ENCODE measurements at regions not wholly inside any gene's neighbourhood (a gene's known extent, or its start where the extent isn't known, plus 50 kb on each side); places are given as distances from the start of the nearest gene placed in this dataset.

GRCh38 chr4:180380733-180381132, 1862.5 kb upstream of the TENM3 start:
- H3K27ac Mint-ChIP-seq (ENCODE audit: unreplicated experiment), result no peak overlapping the region
- H3K9me3 Mint-ChIP-seq (ENCODE audit: unreplicated experiment), result no peaks in the 10 kb centered on the region
- DNase-seq (ENCODE audit: extremely low spot score, unreplicated experiment), result no peak
- no peak for TF ChIP-seq CTCF (IDR thresholded peaks at IDR 0.05)
- peaks cover 8% of the 10 kb centered on the region for H3K4me1 Mint-ChIP-seq (ENCODE audit: unreplicated experiment)
- H3K36me3 Mint-ChIP-seq (ENCODE audit: unreplicated experiment), result no peaks in the 10 kb centered on the region
- no peak overlapping the region for H3K4me3 Mint-ChIP-seq (ENCODE audit: unreplicated experiment)
- no peaks in the 10 kb centered on the region for H3K27me3 Mint-ChIP-seq (ENCODE audit: unreplicated experiment)

- DNase-seq (ENCODE audit: extremely low spot score, unreplicated experiment), result no peak
- Mint-ChIP-seq H3K36me3 (ENCODE audit: unreplicated experiment) (no peaks in the 10 kb centered on the region), H3K4me3 (ENCODE audit: unreplicated experiment) (no peak overlapping the region), H3K27me3 (ENCODE audit: unreplicated experiment) (no peaks in the 10 kb centered on the region), H3K9me3 (ENCODE audit: unreplicated experiment) (no peaks in the 10 kb centered on the region), H3K4me1 (ENCODE audit: unreplicated experiment) (no peaks in the 10 kb centered on the region), H3K27ac (ENCODE audit: unreplicated experiment) (no peak overlapping the region)
- no peak for TF ChIP-seq CTCF (IDR thresholded peaks at IDR 0.05)
Measured at GRCh38 chr4:180391613-180392012, 1851.6 kb upstream of the TENM3 start.

GRCh38 chr4:180394312-180394711, 1848.9 kb upstream of the TENM3 start:
- no peak for TF ChIP-seq CTCF (IDR thresholded peaks at IDR 0.05)
- Mint-ChIP-seq H3K27me3 (ENCODE audit: unreplicated experiment) (peaks cover under 1% of the 10 kb centered on the region), H3K9me3 (ENCODE audit: unreplicated experiment) (no peaks in the 10 kb centered on the region), H3K36me3 (ENCODE audit: unreplicated experiment) (no peaks in the 10 kb centered on the region), H3K4me1 (ENCODE audit: unreplicated experiment) (no peaks in the 10 kb centered on the region), H3K27ac (ENCODE audit: unreplicated experiment) (no peak overlapping the region), H3K4me3 (ENCODE audit: unreplicated experiment) (no peak overlapping the region)
- DNase-seq (ENCODE audit: extremely low spot score, unreplicated experiment), result no peak

GRCh38 chr4:180394730-180395129, 1848.5 kb upstream of the TENM3 start:
- Mint-ChIP-seq H3K4me3 (ENCODE audit: unreplicated experiment) (no peak overlapping the region), H3K9me3 (ENCODE audit: unreplicated experiment) (no peaks in the 10 kb centered on the region), H3K4me1 (ENCODE audit: unreplicated experiment) (no peaks in the 10 kb centered on the region), H3K36me3 (ENCODE audit: unreplicated experiment) (no peaks in the 10 kb centered on the region), H3K27me3 (ENCODE audit: unreplicated experiment) (peaks cover 2% of the 10 kb centered on the region), H3K27ac (ENCODE audit: unreplicated experiment) (no peak overlapping the region)
- DNase-seq (ENCODE audit: extremely low spot score, unreplicated experiment), result no peak
- TF ChIP-seq CTCF (IDR thresholded peaks at IDR 0.05), result no peak

- Mint-ChIP-seq H3K4me1 (ENCODE audit: unreplicated experiment) (no peaks in the 10 kb centered on the region), H3K4me3 (ENCODE audit: unreplicated experiment) (no peak overlapping the region), H3K36me3 (ENCODE audit: unreplicated experiment) (no peaks in the 10 kb centered on the region), H3K27me3 (ENCODE audit: unreplicated experiment) (peaks cover 2% of the 10 kb centered on the region), H3K9me3 (ENCODE audit: unreplicated experiment) (no peaks in the 10 kb centered on the region), H3K27ac (ENCODE audit: unreplicated experiment) (no peak overlapping the region)
- no peak for DNase-seq (ENCODE audit: extremely low spot score, unreplicated experiment)
- TF ChIP-seq CTCF (IDR thresholded peaks at IDR 0.05), result no peak
Measured at GRCh38 chr4:180398564-180398963, 1844.6 kb upstream of the TENM3 start.

Data from osteocyte (in vitro differentiated cells).